ENCODE measurements at regions not wholly inside any gene's neighbourhood (a gene's known extent, or its start where the extent isn't known, plus 50 kb on each side); places are given as distances from the start of the nearest gene placed in this dataset.
"Not testable (repeated sequence)": the region's sequence is repeated elsewhere in the genome, so short reads cannot be mapped to it uniquely, and the experiment has no call there.

GRCh38 chr6:99819853-99820252 lies 174.2 kb downstream of the MCHR2 start:
- H3K27ac Mint-ChIP-seq (ENCODE audit: unreplicated experiment) = no peak overlapping the region
- H3K9me3 Mint-ChIP-seq (ENCODE audit: low read depth) = no peaks in the 10 kb centered on the region
- TF ChIP-seq, protein P1, sequence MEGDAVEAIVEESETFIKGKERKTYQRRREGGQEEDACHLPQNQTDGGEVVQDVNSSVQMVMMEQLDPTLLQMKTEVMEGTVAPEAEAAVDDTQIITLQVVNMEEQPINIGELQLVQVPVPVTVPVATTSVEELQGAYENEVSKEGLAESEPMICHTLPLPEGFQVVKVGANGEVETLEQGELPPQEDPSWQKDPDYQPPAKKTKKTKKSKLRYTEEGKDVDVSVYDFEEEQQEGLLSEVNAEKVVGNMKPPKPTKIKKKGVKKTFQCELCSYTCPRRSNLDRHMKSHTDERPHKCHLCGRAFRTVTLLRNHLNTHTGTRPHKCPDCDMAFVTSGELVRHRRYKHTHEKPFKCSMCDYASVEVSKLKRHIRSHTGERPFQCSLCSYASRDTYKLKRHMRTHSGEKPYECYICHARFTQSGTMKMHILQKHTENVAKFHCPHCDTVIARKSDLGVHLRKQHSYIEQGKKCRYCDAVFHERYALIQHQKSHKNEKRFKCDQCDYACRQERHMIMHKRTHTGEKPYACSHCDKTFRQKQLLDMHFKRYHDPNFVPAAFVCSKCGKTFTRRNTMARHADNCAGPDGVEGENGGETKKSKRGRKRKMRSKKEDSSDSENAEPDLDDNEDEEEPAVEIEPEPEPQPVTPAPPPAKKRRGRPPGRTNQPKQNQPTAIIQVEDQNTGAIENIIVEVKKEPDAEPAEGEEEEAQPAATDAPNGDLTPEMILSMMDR (IDR thresholded peaks at IDR 0.05) = no peak
- peaks cover 33% of the 10 kb centered on the region for H3K27me3 Mint-ChIP-seq (ENCODE audit: low read depth)
- H3K4me3 Mint-ChIP-seq (ENCODE audit: unreplicated experiment) = no peak overlapping the region
- H3K4me1 Mint-ChIP-seq (ENCODE audit: low read depth) = peaks cover 7% of the 10 kb centered on the region
- no peak for DNase-seq (ENCODE audit: low spot score)
- no peaks in the 10 kb centered on the region for H3K36me3 Mint-ChIP-seq (ENCODE audit: low read depth)

DNA sequence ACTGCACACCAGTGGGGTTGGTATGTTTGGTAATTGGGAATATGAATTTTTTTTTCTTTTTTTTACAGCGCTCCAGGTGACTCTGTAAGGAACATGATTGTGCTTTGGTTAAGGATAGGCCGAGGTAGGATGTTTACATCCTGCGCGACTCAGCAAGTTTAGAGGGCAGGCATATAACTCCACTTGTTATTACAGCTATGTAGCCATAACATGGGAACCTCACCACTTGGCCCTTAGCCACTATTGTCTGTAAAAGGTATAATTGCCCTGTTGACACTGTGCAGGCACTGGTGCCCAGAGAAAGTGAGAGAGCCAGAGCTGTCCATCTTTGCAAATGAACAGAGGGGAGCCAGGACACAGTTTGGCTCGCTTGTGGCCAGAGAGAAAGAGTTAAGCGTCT lies 172.9 kb downstream of the MCHR2 start:
- Mint-ChIP-seq H3K9me3 (ENCODE audit: low read depth) (no peaks in the 10 kb centered on the region), H3K4me1 (ENCODE audit: low read depth) (peaks cover 7% of the 10 kb centered on the region), H3K27ac (ENCODE audit: unreplicated experiment) (no peak overlapping the region), H3K4me3 (ENCODE audit: unreplicated experiment) (no peak overlapping the region), H3K36me3 (ENCODE audit: low read depth) (no peaks in the 10 kb centered on the region), H3K27me3 (ENCODE audit: low read depth) (peaks cover 33% of the 10 kb centered on the region)
- DNase-seq (ENCODE audit: low spot score) = no peak
- TF ChIP-seq, protein P1 (IDR thresholded peaks at IDR 0.05) = no peak

- TF ChIP-seq, protein P1 (IDR thresholded peaks at IDR 0.05) = peak; percentile 78
- DNase-seq (ENCODE audit: low spot score) = no peak
- H3K4me1 Mint-ChIP-seq (ENCODE audit: low read depth) = peaks cover 7% of the 10 kb centered on the region
- H3K27ac Mint-ChIP-seq (ENCODE audit: unreplicated experiment) = no peak overlapping the region
- H3K27me3 Mint-ChIP-seq (ENCODE audit: low read depth) = peaks cover 26% of the 10 kb centered on the region
- peak overlapping the region; percentile 49 for H3K4me3 Mint-ChIP-seq (ENCODE audit: unreplicated experiment)
- no peaks in the 10 kb centered on the region for H3K36me3 Mint-ChIP-seq (ENCODE audit: low read depth)
- no peaks in the 10 kb centered on the region for H3K9me3 Mint-ChIP-seq (ENCODE audit: low read depth)
Measured at GRCh38 chr6:99822741-99823512, 171.1 kb downstream of the MCHR2 start.

GRCh38 chr6:99823513-99824235 lies 170.3 kb downstream of the MCHR2 start:
- not testable (repeated sequence) for DNase-seq (ENCODE audit: low spot score); H3K9me3 Mint-ChIP-seq (ENCODE audit: low read depth); H3K4me1 Mint-ChIP-seq (ENCODE audit: low read depth); H3K27ac Mint-ChIP-seq (ENCODE audit: unreplicated experiment); H3K36me3 Mint-ChIP-seq (ENCODE audit: low read depth)
- peak overlapping the region; percentile 49 for H3K4me3 Mint-ChIP-seq (ENCODE audit: unreplicated experiment)
- peaks cover 23% of the 10 kb centered on the region for H3K27me3 Mint-ChIP-seq (ENCODE audit: low read depth)

- TF ChIP-seq, protein P1 (IDR thresholded peaks at IDR 0.05) = no peak
- DNase-seq (ENCODE audit: low spot score) = no peak
- no peaks in the 10 kb centered on the region for H3K4me1 Mint-ChIP-seq (ENCODE audit: low read depth)
- H3K9me3 Mint-ChIP-seq (ENCODE audit: low read depth) = no peaks in the 10 kb centered on the region
- no peaks in the 10 kb centered on the region for H3K36me3 Mint-ChIP-seq (ENCODE audit: low read depth)
- H3K27me3 Mint-ChIP-seq (ENCODE audit: low read depth) = peaks cover 14% of the 10 kb centered on the region
- no peak overlapping the region for H3K27ac Mint-ChIP-seq (ENCODE audit: unreplicated experiment)
- H3K4me3 Mint-ChIP-seq (ENCODE audit: unreplicated experiment) = no peak overlapping the region
Measured at GRCh38 chr6:99833034-99833433, 161.0 kb downstream of the MCHR2 start.
